H9 (cell line): ENCODE measurements at regions not wholly inside any gene's neighbourhood (a gene's known extent, or its start where the extent isn't known, plus 50 kb on each side); places are given as distances from the start of the nearest gene placed in this dataset.

Experiments
- DNase-seq: peaks from one replicate; pipeline ENCODE4 v3.0.0-alpha.2; 2017
- H2AFZ ChIP-seq: one replicate; pipeline ENCODE4 v1.6.1; 2013; ENCODE audit warnings: mild to moderate bottlenecking, low read length, control low read depth, moderate library complexity
- H2AK5ac ChIP-seq: 2 replicates; pipeline ENCODE4 v1.6.1; 2013; ENCODE audit warnings: low read length, control low read depth, mixed read lengths; ENCODE audit not compliant: insufficient read length
- H2BK120ac ChIP-seq: one replicate; pipeline ENCODE4 v1.6.1; 2013; ENCODE audit warnings: low read depth, mild to moderate bottlenecking, low read length, control low read depth, inconsistent platforms; ENCODE audit not compliant: poor library complexity, severe bottlenecking
- H2BK12ac ChIP-seq: 2 replicates; pipeline ENCODE4 v1.6.1; 2013; ENCODE audit warnings: low read length, control low read depth, mixed read lengths, low read depth; ENCODE audit not compliant: insufficient read length
- H2BK15ac ChIP-seq: 2 replicates; pipeline ENCODE4 v1.6.1; 2013; ENCODE audit warnings: low read depth, low read length, control low read depth
- H2BK20ac ChIP-seq: one replicate; pipeline ENCODE4 v1.6.1; 2013; ENCODE audit warnings: low read depth, mild to moderate bottlenecking, low read length, control low read depth, inconsistent platforms; ENCODE audit not compliant: poor library complexity, severe bottlenecking
- H2BK5ac ChIP-seq: 2 replicates; pipeline ENCODE4 v1.6.1; 2013; ENCODE audit warnings: low read length, control low read depth, mixed read lengths; ENCODE audit not compliant: insufficient read length
- H3K14ac ChIP-seq: 2 replicates; pipeline ENCODE4 v1.6.1; 2013; ENCODE audit warnings: low read length, control low read depth; ENCODE audit not compliant: insufficient read depth
- H3K18ac ChIP-seq: 2 replicates; pipeline ENCODE4 v1.6.1; 2013; ENCODE audit warnings: low read depth, mild to moderate bottlenecking, mixed read lengths, low read length, control low read depth; ENCODE audit not compliant: insufficient read length
- H3K23ac ChIP-seq: 2 replicates; pipeline ENCODE4 v1.6.1; 2013; ENCODE audit warnings: low read length, control low read depth, mixed read lengths, low read depth; ENCODE audit not compliant: insufficient read length
- H3K23me2 ChIP-seq: 2 replicates; pipeline ENCODE4 v1.6.1; 2013; ENCODE audit warnings: low read depth, mild to moderate bottlenecking, mixed read lengths, low read length, control low read depth; ENCODE audit not compliant: insufficient read length, poor library complexity, severe bottlenecking
- H3K27ac ChIP-seq: 2 replicates; pipeline ENCODE4 v1.5.1; 2013; ENCODE audit warnings: low read length, control low read depth, mixed read lengths, low read depth; ENCODE audit not compliant: insufficient read length
- H3K27me3 ChIP-seq: 2 replicates; pipeline ENCODE4 v1.6.1; 2013; ENCODE audit warnings: low read length, control low read depth, inconsistent platforms; ENCODE audit not compliant: insufficient read depth
- H3K4ac ChIP-seq: 2 replicates; pipeline ENCODE4 v1.6.1; 2013; ENCODE audit warnings: low read depth, mild to moderate bottlenecking, control low read depth, inconsistent platforms, low read length, moderate library complexity
- H3K4me1 ChIP-seq: 2 replicates; pipeline ENCODE4 v1.6.1; 2013; ENCODE audit warnings: low read length, control low read depth, inconsistent platforms; ENCODE audit not compliant: insufficient read depth
- H3K4me2 ChIP-seq: 2 replicates; pipeline ENCODE4 v1.6.1; 2013; ENCODE audit warnings: low read length, control low read depth, mixed read lengths; ENCODE audit not compliant: insufficient read length, insufficient read depth
- H3K56ac ChIP-seq: 2 replicates; pipeline ENCODE4 v1.6.1; 2013; ENCODE audit warnings: low read depth, mild to moderate bottlenecking, mixed read lengths, low read length, control low read depth; ENCODE audit not compliant: insufficient read length
- H3K79me1 ChIP-seq: 2 replicates; pipeline ENCODE4 v1.6.1; 2013; ENCODE audit warnings: low read depth, mild to moderate bottlenecking, moderate library complexity, low read length, control low read depth, inconsistent platforms; ENCODE audit not compliant: insufficient read depth, poor library complexity, severe bottlenecking
- H3K79me2 ChIP-seq: 2 replicates; pipeline ENCODE4 v1.6.1; 2013; ENCODE audit warnings: low read length, control low read depth, inconsistent platforms; ENCODE audit not compliant: insufficient read depth
- H3K9ac ChIP-seq: 2 replicates; pipeline ENCODE4 v1.6.1; 2013; ENCODE audit warnings: low read length, control low read depth, mixed read lengths; ENCODE audit not compliant: insufficient read length; ENCODE audit errors: extremely low read depth
- H3K9me3 ChIP-seq: one replicate; pipeline ENCODE4 v1.6.1; 2013; ENCODE audit warnings: low read depth, low read length, inconsistent platforms; ENCODE audit not compliant: control insufficient read depth
- H3T11ph ChIP-seq: one replicate; pipeline ENCODE4 v1.6.1; 2013; ENCODE audit warnings: mild to moderate bottlenecking, low read length, control low read depth, inconsistent platforms
- H4K20me1 ChIP-seq: one replicate; pipeline ENCODE4 v1.6.1; 2013; ENCODE audit not compliant: control insufficient read depth, insufficient read length, insufficient read depth
- H4K5ac ChIP-seq: 2 replicates; pipeline ENCODE4 v1.6.1; 2013; ENCODE audit warnings: low read depth, mild to moderate bottlenecking, mixed read lengths, low read length, control low read depth; ENCODE audit not compliant: insufficient read length
- H4K8ac ChIP-seq: replicated peaks from 2 replicates; pipeline ENCODE4 v1.6.1; 2013; ENCODE audit warnings: low read length, control low read depth, mixed read lengths, low read depth; ENCODE audit not compliant: insufficient read length
- H4K91ac ChIP-seq: 2 replicates; pipeline ENCODE4 v1.6.1; 2013; ENCODE audit warnings: low read depth, mild to moderate bottlenecking, moderate library complexity, mixed read lengths, low read length, control low read depth; ENCODE audit not compliant: insufficient read length
- H3K27ac Mint-ChIP-seq, 3 experiments: 2 replicates in 2 of 3; 3 replicates in 1 of 3; pipeline ENCODE4 v1.8.0; 2020 to 2021; ENCODE audit warnings: mixed read lengths in 3 of 3, mild to moderate bottlenecking in 1 of 3, moderate library complexity in 1 of 3
- H3K27me3 Mint-ChIP-seq: 2 replicates; pipeline ENCODE4 v1.8.0; 2021; ENCODE audit warnings: low read depth, mild to moderate bottlenecking, moderate library complexity, mixed read lengths
- H3K36me3 Mint-ChIP-seq, 3 experiments: 2 replicates in 2 of 3; 3 replicates in 1 of 3; pipeline ENCODE4 v1.8.0; 2020 to 2021; ENCODE audit warnings: low read depth in 3 of 3, mixed read lengths in 3 of 3; ENCODE audit not compliant: insufficient read depth in 1 of 3
- H3K4me1 Mint-ChIP-seq, 2 experiments: 2 replicates each; pipeline ENCODE4 v1.8.0; 2020; ENCODE audit warnings: mixed read lengths in 2 of 2
- H3K4me3 Mint-ChIP-seq, 2 experiments: 2 replicates in 1 of 2; 3 replicates in 1 of 2; pipeline ENCODE4 v1.8.0; 2020 to 2021; ENCODE audit warnings: mild to moderate bottlenecking in 2 of 2, mixed read lengths in 2 of 2, moderate library complexity in 1 of 2
- H3K9me3 Mint-ChIP-seq, 2 experiments: 2 replicates in 1 of 2; 3 replicates in 1 of 2; pipeline ENCODE4 v1.8.0; 2020; ENCODE audit warnings: mild to moderate bottlenecking in 2 of 2, mixed read lengths in 2 of 2, moderate library complexity in 1 of 2
- CTCF ChIP-seq: fragments of 200-600 bp; sonication (generic); conservative IDR thresholded peaks from 3 replicates; pipeline ENCODE4 v1.8.0; 2021; ENCODE audit warnings: antibody characterized with exemption, mild to moderate bottlenecking
- WGBS: extraction: QIAGEN DNeasy Blood & Tissue Kit; methylation state at CpG from one replicate; pipeline ENCODE4 v1.1.7; 2013; ENCODE audit warnings: missing lambda C conversion rate, low lambda C conversion rate, mixed read lengths; ENCODE audit not compliant: insufficient read length; ENCODE audit errors: extremely low coverage; 5-methylcytosine and 5-hydroxymethylcytosine counted together

DNA sequence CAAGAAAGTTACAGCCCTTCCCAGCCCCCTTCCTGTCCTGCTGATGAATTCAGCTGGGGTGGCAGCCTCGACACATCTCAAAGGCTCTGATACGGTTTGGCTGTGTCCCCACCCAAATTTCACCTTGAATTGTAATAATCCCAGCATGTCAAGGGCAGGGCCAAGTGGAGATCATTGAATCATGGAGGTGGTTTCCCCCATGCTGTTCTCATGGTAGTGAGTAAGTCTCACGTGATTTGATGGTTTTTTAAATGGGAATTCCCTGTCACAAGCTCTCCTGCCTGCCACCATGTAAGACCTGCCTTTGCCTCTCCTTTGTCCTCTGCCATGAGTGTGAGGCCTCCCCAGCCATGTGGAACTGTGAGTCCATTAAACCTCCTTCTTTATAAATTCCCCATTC, 163.2 kb upstream of the FOXF1 start:
- H2BK15ac ChIP-seq, result no peak overlapping the region
- H3K9me3 ChIP-seq, result no peaks in the 10 kb centered on the region
- H3K27me3 Mint-ChIP-seq, result peaks cover 79% of the 10 kb centered on the region
- DNase-seq, result no peak
- H2BK20ac ChIP-seq, result no peak overlapping the region
- WGBS, result no CpG with 5 or more reads among the region's 3 CpGs
- no peak overlapping the region for H3K18ac ChIP-seq
- no peak overlapping the region for H3K4me3 Mint-ChIP-seq
- H3K4me2 ChIP-seq, result no peak overlapping the region
- H3K56ac ChIP-seq, result no peak overlapping the region
- no peak overlapping the region for H2BK5ac ChIP-seq
- H4K91ac ChIP-seq, result no peak overlapping the region
- H4K8ac ChIP-seq, result no peak overlapping the region
- no peaks in the 10 kb centered on the region for H3K23me2 ChIP-seq
- H3K79me1 ChIP-seq, result no peaks in the 10 kb centered on the region
- no peak overlapping the region for H2AK5ac ChIP-seq
- H3K4me1 ChIP-seq, result peaks cover 9% of the 10 kb centered on the region; the same call in 1 of the 2 replicates
- H3K14ac ChIP-seq, result no peak overlapping the region
- no peaks in the 10 kb centered on the region; the same call in 1 of the 2 replicates for H3K27me3 ChIP-seq
- H3K9me3 Mint-ChIP-seq, result peaks cover 0 to 3% of the 10 kb centered on the region in 2 experiments; a peak in 2 of 5 replicates
- TF ChIP-seq CTCF, result no peak
- no peak overlapping the region for H2AFZ ChIP-seq
- H2BK120ac ChIP-seq, result no peak overlapping the region
- H4K20me1 ChIP-seq, result no peaks in the 10 kb centered on the region
- H3K23ac ChIP-seq, result no peak overlapping the region
- no peak overlapping the region for H2BK12ac ChIP-seq
- no peak overlapping the region for H3K4ac ChIP-seq
- H3T11ph ChIP-seq, result no peak overlapping the region
- H3K36me3 Mint-ChIP-seq, result no peaks in the 10 kb centered on the region
- H3K79me2 ChIP-seq, result no peaks in the 10 kb centered on the region
- no peak overlapping the region for H3K9ac ChIP-seq
- no peak overlapping the region for H3K27ac ChIP-seq
- H3K27ac Mint-ChIP-seq, result no peak overlapping the region
- no peak overlapping the region for H4K5ac ChIP-seq
- H3K4me1 Mint-ChIP-seq, result peaks cover 45 to 65% of the 10 kb centered on the region in 2 experiments
